ENCODE measurements at regions not wholly inside any gene's neighbourhood (a gene's known extent, or its start where the extent isn't known, plus 50 kb on each side); places are given as distances from the start of the nearest gene placed in this dataset.
"Not testable (repeated sequence)": the region's sequence is repeated elsewhere in the genome, so short reads cannot be mapped to it uniquely, and the experiment has no call there.

DNA sequence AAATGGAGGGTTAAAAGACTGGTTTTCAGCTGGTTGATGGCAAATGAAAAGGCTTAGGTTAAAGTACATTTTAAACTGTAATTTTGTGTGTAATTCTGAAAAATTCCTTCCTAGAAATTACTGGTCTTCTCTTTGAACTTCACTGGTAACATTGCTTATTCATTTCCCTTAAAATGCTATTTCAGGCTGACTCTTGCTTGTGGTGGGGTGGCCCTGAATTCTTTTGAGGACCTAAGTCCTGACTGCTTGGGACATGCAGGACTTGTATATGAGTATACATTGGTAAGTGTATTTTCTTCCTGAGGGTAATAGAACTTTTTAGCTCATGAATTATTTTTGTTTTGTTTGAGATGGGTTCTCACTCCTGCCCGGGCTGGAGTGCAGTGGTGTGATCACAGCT lies 63.0 kb upstream of the ERV3-1 start:
- intact Hi-C loops (cut with micrococcal nuclease), result not testable (repeated sequence)

- intact Hi-C loops (cut with micrococcal nuclease), result not testable (repeated sequence)
Observed at GRCh38 chr7:65062566-65062965, 56.1 kb upstream of the ERV3-1 start.

GRCh38 chr7:65059247-65059646 lies 52.8 kb upstream of the ERV3-1 start:
- intact Hi-C loops (cut with micrococcal nuclease), result not testable (repeated sequence)

Data from T-helper 1 cell treated with Interleukin-12 subunit alpha and Interleukin-12 subunit beta and Interleukin-4 antibody, amounts not matched to agents 30 ng/mL and 1 ng/mL, for 36 hours (primary cell).